Left lung (tissue), 4 donors: ENCODE measurements at regions not wholly inside any gene's neighbourhood (a gene's known extent, or its start where the extent isn't known, plus 50 kb on each side); places are given as distances from the start of the nearest gene placed in this dataset.

Experiments
- ATAC-seq: fragments of 200-7000 bp; cut with Tn5 transposase; one replicate; pipeline ENCODE4 v1.9.1; 2020; ENCODE audit warnings: moderate library complexity
- DNase-seq, 4 donors: peaks; one replicate each; pipeline ENCODE4 v3.0.0-alpha.2; 2013 to 2020
- H3K27ac ChIP-seq, 2 donors: fragments of 200-600 bp; sonication (generic) in 1 of 2; one replicate each; pipeline versions ENCODE4 v1.5.0 to v1.8.0; 2020 to 2021
- H3K27me3 ChIP-seq, 2 donors: fragments of 200-600 bp; sonication (generic) in 1 of 2; one replicate each; pipeline versions ENCODE4 v1.5.0 to v1.8.0; 2020 to 2021
- H3K36me3 ChIP-seq, 2 donors: fragments of 200-600 bp; sonication (generic) in 1 of 2; one replicate each; pipeline versions ENCODE4 v1.5.0 to v1.8.0; 2020 to 2021
- H3K4me1 ChIP-seq, 2 donors: fragments of 200-600 bp; one replicate each; pipeline ENCODE4 v1.8.0; 2021
- H3K4me3 ChIP-seq, 2 donors: fragments of 200-600 bp; sonication (generic) in 1 of 2; one replicate each; pipeline versions ENCODE4 v1.5.0 to v1.8.0; 2020 to 2021; ENCODE audit warnings: mild to moderate bottlenecking in 1 of 2
- H3K9me3 ChIP-seq, 2 donors: fragments of 200-600 bp; sonication (generic) in 1 of 2; one replicate each; pipeline versions ENCODE4 v1.5.0 to v1.8.0; 2020 to 2021
- CTCF ChIP-seq, 2 donors: fragments of 200-600 bp; sonication (generic) in 1 of 2; IDR thresholded peaks; one replicate each; pipeline versions ENCODE4 v1.5.0 to v1.8.0; 2021; ENCODE audit warnings: antibody characterized with exemption in 2 of 2
- intact Hi-C, 2 donors: fragments of 100-400 bp; cut with DNase I; formaldehyde crosslinking; loops; one replicate each; pipeline versions ENCODE4 v1.11.2 to v1.14.2; 2022
- donor health status: DM: no; HTN: yes; CAD: no.
- donor health status: DM: no; HTN: no; CAD: no.

DNA sequence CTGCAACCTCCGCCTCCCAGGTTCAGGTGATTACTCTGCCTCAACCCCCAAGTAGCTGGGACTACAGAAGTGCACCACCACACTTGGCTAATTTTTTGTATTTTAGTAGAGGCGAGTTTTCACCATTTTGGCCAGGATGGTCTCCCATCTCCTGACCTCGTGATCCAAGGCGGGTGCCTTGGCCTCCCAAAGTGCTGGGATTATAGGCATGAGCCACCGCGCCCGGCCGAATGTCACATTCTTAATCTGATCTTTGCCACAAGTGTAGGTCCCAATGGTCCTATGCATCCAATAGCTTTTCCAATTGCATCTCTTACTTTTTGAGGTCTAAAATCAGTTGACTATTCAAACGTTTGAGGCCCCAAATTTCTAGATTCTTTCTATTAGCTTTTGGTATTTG is 676.0 kb downstream of the SLC16A7 start:
- no peak for DNase-seq
- ATAC-seq: no peak
- H3K27ac ChIP-seq: no peak overlapping the region
- no peak for TF ChIP-seq CTCF (IDR thresholded peaks at IDR 0.05)
- H3K27me3 ChIP-seq: no peaks in the 10 kb centered on the region
- no peak overlapping the region for H3K4me3 ChIP-seq
- H3K4me1 ChIP-seq: no peaks in the 10 kb centered on the region
- H3K36me3 ChIP-seq: no peaks in the 10 kb centered on the region
- H3K9me3 ChIP-seq: peaks cover 0 to 23% of the 10 kb centered on the region in 2 donors
- intact Hi-C loops: no loop called here

DNA sequence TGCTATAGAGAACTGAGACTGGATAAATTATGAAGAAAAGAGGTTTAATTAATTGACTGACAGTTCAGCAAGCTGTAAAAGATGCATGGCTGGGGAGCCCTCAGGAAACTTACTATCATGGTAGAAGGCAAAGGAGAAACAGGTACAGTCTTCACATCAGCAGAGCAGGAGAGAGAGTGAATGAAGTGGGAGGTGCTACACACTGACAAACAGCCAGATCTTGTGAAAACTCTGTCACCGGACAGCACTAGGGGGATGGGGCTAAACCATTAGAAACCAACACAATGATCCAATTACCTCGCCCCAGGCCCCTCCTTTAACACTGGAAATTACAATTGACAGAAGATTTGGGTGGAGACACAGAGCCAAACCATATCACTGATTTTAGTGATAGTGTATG is 682.4 kb downstream of the SLC16A7 start:
- no peak for ATAC-seq

DNA sequence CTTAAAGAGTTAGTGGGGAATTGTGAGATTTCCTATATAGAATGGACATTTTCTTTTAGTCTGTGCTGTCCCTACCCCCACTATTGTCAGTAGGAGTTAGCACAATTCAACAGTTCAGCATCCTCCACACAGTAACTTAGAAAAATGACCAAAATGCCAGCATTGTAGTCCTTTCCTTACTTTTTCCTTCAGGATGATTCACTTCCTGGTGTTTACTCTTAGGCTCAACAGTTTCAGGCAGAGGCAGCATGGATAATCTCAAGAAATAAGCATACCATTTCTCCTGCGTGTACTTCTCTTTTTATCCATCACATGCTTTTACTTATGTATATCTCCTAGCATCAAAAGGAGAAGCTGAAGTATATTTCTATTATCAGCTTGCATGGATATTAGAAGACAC is 683.4 kb downstream of the SLC16A7 start:
- no peaks in the 10 kb centered on the region for H3K27me3 ChIP-seq
- H3K4me1 ChIP-seq: no peaks in the 10 kb centered on the region
- no peaks in the 10 kb centered on the region for H3K36me3 ChIP-seq
- intact Hi-C loops: no loop called here
- no peak for DNase-seq
- ATAC-seq: no peak
- peaks cover 0 to 21% of the 10 kb centered on the region in 2 donors for H3K9me3 ChIP-seq
- no peak overlapping the region for H3K4me3 ChIP-seq
- no peak overlapping the region for H3K27ac ChIP-seq
- no peak for TF ChIP-seq CTCF (IDR thresholded peaks at IDR 0.05)

More for the DNA sequence above, 682.4 kb downstream of the SLC16A7 start:
- Histone ChIP-seq H3K27ac (no peak overlapping the region), H3K4me3 (no peak overlapping the region), H3K9me3 (peaks cover 0 to 16% of the 10 kb centered on the region in 2 donors), H3K36me3 (no peaks in the 10 kb centered on the region), H3K27me3 (no peaks in the 10 kb centered on the region), H3K4me1 (no peaks in the 10 kb centered on the region)
- TF ChIP-seq CTCF (IDR thresholded peaks at IDR 0.05): no peak
- no peak for DNase-seq
- intact Hi-C loops: no loop called here

DNA sequence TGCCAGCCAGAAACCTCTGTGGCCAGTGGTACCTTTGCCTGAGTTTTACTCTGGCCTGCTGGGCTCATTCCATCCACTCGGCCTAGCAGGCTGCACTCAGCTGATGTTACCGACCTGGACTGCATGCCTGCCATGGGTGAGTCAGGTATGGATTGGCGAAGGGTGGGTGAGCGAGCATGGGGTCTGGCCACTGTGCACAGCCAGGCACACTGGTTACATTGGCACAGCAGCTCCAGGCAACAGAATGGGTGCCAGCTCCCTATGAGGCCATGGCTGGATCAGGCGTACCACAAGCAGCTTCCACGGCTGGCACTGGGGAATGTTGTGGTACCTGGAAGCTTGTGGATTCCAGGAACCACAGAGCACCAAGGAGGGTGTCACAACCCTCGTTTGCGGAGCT is 685.7 kb downstream of the SLC16A7 start:
- DNase-seq (no peak), ATAC-seq (no peak)
- no peak overlapping the region for H3K4me3 ChIP-seq

GRCh38 chr12:60290532-60290931 is 694.7 kb downstream of the SLC16A7 start:
- intact Hi-C loops: no loop called here
- ATAC-seq (no peak), DNase-seq (no peak)
- no peak overlapping the region for H3K27ac ChIP-seq
- no peaks in the 10 kb centered on the region for H3K36me3 ChIP-seq
- no peaks in the 10 kb centered on the region for H3K27me3 ChIP-seq
- no peak for TF ChIP-seq CTCF (IDR thresholded peaks at IDR 0.05)
- no peaks in the 10 kb centered on the region for H3K4me1 ChIP-seq
- no peak overlapping the region for H3K4me3 ChIP-seq
- peaks cover 0 to 17% of the 10 kb centered on the region in 2 donors for H3K9me3 ChIP-seq

More for the DNA sequence above, 685.7 kb downstream of the SLC16A7 start:
- no peak for TF ChIP-seq CTCF (IDR thresholded peaks at IDR 0.05)
- Histone ChIP-seq H3K27ac (no peak overlapping the region), H3K27me3 (no peaks in the 10 kb centered on the region), H3K36me3 (no peaks in the 10 kb centered on the region), H3K9me3 (peaks cover 0 to 21% of the 10 kb centered on the region in 2 donors), H3K4me1 (no peaks in the 10 kb centered on the region)
- intact Hi-C loops: no loop called here
